VCaP (cell line): ENCODE measurements at regions not wholly inside any gene's neighbourhood (a gene's known extent, or its start where the extent isn't known, plus 50 kb on each side); places are given as distances from the start of the nearest gene placed in this dataset.

Experiments used
- H3K27ac ChIP-seq: fragments of 450-650 bp; 2 replicates; pipeline ENCODE4 v1.5.1; 2017
- TF ChIP-seq, protein P1 (sequence below): fragments of 450-650 bp; conservative IDR thresholded peaks from 2 replicates; pipeline ENCODE4 v1.5.1; 2017; ENCODE audit warnings: mild to moderate bottlenecking, moderate library complexity

DNA sequence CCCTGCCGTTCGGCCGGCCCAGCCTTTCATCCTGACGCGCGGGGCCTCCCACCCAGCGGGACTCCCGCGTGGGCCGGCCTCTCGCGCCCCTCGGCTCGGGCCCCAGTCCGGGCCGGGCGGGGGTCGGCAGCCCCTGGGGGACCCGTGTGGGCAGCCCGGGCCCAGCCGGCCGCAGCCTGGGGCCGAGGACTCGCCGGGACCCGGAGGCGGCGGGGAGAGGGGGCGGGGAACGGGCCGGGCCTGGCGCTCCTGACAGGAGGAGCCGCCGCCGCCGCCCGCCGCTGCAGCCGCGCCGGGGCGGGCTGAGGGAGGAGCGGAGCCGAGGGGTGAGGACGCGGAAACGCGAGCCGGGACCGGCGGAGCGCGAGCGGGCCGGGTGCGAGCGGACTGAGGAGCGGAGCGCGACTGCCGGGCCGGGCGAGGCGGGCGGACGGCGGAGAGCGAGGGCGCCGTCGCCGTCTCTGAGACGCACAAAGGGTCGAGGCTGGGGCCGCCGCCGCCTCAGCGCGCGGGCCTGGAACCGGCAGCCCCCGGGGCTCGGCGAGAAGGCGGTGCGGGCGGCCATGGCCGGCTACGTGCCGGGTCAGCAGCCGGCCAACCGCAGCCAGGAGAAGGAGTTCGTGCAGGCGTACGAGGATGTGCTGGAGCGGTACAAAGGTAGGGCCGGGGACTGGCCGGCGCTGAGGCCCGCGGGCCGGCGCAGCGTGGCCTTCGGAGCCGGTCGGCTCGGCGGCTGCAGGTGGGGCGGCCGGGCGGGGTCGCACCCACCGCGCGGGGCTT lies 79.1 kb downstream of the NDUFS5 start:
- TF ChIP-seq, protein P1, sequence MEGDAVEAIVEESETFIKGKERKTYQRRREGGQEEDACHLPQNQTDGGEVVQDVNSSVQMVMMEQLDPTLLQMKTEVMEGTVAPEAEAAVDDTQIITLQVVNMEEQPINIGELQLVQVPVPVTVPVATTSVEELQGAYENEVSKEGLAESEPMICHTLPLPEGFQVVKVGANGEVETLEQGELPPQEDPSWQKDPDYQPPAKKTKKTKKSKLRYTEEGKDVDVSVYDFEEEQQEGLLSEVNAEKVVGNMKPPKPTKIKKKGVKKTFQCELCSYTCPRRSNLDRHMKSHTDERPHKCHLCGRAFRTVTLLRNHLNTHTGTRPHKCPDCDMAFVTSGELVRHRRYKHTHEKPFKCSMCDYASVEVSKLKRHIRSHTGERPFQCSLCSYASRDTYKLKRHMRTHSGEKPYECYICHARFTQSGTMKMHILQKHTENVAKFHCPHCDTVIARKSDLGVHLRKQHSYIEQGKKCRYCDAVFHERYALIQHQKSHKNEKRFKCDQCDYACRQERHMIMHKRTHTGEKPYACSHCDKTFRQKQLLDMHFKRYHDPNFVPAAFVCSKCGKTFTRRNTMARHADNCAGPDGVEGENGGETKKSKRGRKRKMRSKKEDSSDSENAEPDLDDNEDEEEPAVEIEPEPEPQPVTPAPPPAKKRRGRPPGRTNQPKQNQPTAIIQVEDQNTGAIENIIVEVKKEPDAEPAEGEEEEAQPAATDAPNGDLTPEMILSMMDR = no peak
- H3K27ac ChIP-seq = peak overlapping the region; percentile 95

GRCh38 chr1:39105841-39106765 lies 80.0 kb downstream of the NDUFS5 start:
- peak overlapping the region; percentile 95 for H3K27ac ChIP-seq
- TF ChIP-seq, protein P1 = no peak

DNA sequence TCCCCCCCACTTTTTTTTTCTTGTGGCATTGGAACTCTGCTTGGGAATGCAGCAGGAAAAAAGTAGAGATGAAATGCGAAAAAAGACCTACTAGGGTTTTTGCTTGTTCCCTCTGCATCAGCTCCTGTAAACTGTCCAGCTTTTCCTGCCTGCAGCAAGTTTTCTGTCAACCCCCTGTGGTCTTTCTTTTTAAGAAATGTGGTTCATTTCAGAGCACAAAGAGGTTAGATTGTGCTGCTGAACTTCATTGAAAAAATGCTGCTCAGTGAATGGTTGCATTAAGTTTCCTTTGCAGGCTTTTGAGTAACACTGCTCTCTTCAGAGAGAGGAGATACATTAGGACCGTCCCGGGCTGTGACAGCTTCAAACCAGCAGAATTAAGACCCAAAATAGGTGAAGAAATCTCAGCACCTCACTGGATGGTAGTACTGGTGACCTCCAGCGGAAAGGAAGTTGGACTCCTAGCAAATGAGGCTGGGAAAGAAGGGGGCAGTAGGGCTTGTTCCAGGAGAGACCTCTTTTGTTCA lies 80.7 kb downstream of the NDUFS5 start:
- TF ChIP-seq, protein P1 = no peak
- peak overlapping the region; percentile 95 for H3K27ac ChIP-seq

DNA sequence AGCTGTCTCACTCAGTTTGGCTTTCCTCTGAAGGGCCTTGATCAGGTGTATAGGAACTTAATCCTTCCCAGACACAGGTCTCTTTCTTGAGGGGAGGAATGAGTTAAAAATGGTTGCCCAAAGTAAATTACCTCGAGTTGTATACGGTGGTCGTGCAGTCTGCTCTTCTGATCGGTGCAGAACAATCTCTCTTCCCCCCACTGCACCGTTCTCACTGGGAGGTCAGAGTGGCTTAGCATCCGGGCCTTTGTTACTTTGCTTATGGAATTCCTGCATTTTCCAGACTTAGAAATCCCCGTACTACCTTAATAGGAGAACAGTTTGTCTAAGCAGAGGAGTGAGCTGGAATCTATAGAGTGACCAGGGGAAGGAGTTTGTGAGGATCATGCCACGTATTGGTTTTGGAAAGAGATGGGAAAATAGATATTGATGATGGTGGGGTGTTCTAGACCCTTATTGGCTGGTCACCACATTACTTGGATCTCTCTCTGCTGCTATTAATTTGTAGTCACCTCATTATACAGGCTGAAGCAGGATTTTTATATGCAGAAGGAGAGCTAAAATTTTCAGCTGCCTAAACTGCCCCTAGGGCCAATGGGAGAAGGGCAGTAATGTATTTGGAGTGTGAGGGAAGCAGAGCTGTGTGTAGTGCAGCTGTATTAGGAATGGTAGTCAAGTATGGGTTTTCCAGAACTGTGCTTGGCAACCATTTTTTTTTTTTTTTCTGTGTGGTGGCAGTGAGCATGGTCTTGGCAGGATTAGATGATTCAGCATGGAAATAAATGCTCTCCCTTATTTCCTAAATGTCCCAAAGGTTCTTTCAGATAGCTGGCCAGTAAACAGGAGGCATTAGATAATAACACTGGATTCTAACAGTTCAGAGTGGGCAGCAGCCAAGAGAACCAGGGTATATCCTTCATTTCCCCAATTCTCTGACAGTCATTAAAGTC lies 81.5 kb downstream of the NDUFS5 start:
- TF ChIP-seq, protein P1 = no peak
- peak overlapping the region; percentile 95 for H3K27ac ChIP-seq

GRCh38 chr1:39109644-39110043 lies 83.5 kb downstream of the NDUFS5 start:
- H3K27ac ChIP-seq = no peak overlapping the region
- TF ChIP-seq, protein P1 = no peak

GRCh38 chr1:39110325-39110851 lies 84.2 kb downstream of the NDUFS5 start:
- H3K27ac ChIP-seq = no peak overlapping the region
- TF ChIP-seq, protein P1 = no peak
